Upper lobe of left lung (tissue), 6 donors: ENCODE measurements at regions not wholly inside any gene's neighbourhood (a gene's known extent, or its start where the extent isn't known, plus 50 kb on each side); places are given as distances from the start of the nearest gene placed in this dataset.
"Not testable (repeated sequence)": the region's sequence is repeated elsewhere in the genome, so short reads cannot be mapped to it uniquely, and the experiment has no call there.

ENCODE experiments used
- ATAC-seq, 2 donors: fragments of 200-7000 bp; cut with Tn5 transposase; one replicate each; pipeline ENCODE4 v1.9.1; 2022; ENCODE audit warnings: mild to moderate bottlenecking in 2 of 2, moderate library complexity in 2 of 2; ENCODE audit not compliant: low FRiP score in 2 of 2
- DNase-seq, 2 donors: peaks; one replicate each; pipeline ENCODE4 v3.0.0-alpha.2; 2019 to 2020
- H3K27ac ChIP-seq, 4 donors: fragments of 200-600 bp; sonication (generic); one replicate each; pipeline ENCODE4 v1.5.1; 2016 to 2019
- H3K27me3 ChIP-seq, 4 donors: fragments of 200-600 bp; sonication (generic); one replicate each; pipeline ENCODE4 v1.5.1; 2017 to 2019
- H3K36me3 ChIP-seq, 4 donors: fragments of 200-600 bp; sonication (generic); one replicate each; pipeline ENCODE4 v1.5.1; 2016 to 2019
- H3K4me1 ChIP-seq, 4 donors: fragments of 200-600 bp; sonication (generic); one replicate each; pipeline ENCODE4 v1.5.1; 2018 to 2019
- H3K4me3 ChIP-seq, 4 donors: fragments of 200-600 bp; sonication (generic); one replicate each; pipeline ENCODE4 v1.5.1; 2017 to 2019; ENCODE audit warnings: mild to moderate bottlenecking in 2 of 4, moderate library complexity in 1 of 4
- H3K9me3 ChIP-seq, 4 donors: fragments of 200-600 bp; sonication (generic); one replicate each; pipeline ENCODE4 v1.5.1; 2018 to 2019
- EP300 ChIP-seq, 4 donors: sonication (generic); formaldehyde crosslinking; IDR thresholded peaks; one replicate each; pipeline ENCODE4 v1.5.1; 2017; ENCODE audit warnings: antibody characterized with exemption in 4 of 4, control low read depth in 2 of 4
- POLR2A ChIP-seq, 4 donors: fragments of 450-650 bp; IDR thresholded peaks; one replicate each; pipeline ENCODE4 v1.5.1; 2016 to 2017; ENCODE audit warnings: antibody characterized with exemption in 4 of 4, mild to moderate bottlenecking in 2 of 4
- POLR2AphosphoS5 ChIP-seq, 2 donors: sonication (generic); formaldehyde crosslinking; IDR thresholded peaks; one replicate each; pipeline ENCODE4 v1.5.1; 2017; ENCODE audit warnings: antibody characterized with exemption in 2 of 2
- WGBS, 2 donors: methylation state at CpG; one replicate each; pipeline ENCODE4 v1.1.5; 2017 to 2018; 5-methylcytosine and 5-hydroxymethylcytosine counted together
- TF ChIP-seq, protein P1 (sequence below), 6 experiments: fragments of 450-650 bp in 4 of 6; fragments of 200-600 bp in 2 of 6; sonication (generic) in 2 of 6; IDR thresholded peaks; one replicate each; pipeline ENCODE4 v1.5.1; 2016 to 2019; ENCODE audit warnings: antibody characterized with exemption in 6 of 6
- donor health status: DM: no; HTN: no; CAD: no; lungs with moderate emphysema.
- donor health status: DM: no; HTN: yes; CAD: no; lungs with severe emphysema.

DNA sequence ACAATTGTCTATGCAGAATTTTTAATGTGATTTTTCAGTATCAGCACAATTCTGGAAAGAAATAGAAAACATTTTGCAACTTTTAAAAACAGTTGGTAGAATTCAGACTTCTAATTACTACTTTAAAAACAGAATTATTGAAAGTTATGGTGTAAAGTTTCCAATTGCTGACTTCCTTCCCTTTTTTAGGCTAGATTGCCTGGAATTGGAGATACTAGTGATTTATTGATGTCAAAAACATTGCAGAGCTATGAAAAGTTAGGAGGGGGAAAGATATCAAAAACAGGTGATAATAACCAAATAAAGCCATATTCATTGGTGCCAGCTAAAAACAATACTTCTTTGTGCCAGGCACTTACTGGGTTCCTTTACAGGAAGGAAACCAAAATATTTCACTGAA is 485.5 kb downstream of the TMEM135 start:
- TF ChIP-seq, protein P1, sequence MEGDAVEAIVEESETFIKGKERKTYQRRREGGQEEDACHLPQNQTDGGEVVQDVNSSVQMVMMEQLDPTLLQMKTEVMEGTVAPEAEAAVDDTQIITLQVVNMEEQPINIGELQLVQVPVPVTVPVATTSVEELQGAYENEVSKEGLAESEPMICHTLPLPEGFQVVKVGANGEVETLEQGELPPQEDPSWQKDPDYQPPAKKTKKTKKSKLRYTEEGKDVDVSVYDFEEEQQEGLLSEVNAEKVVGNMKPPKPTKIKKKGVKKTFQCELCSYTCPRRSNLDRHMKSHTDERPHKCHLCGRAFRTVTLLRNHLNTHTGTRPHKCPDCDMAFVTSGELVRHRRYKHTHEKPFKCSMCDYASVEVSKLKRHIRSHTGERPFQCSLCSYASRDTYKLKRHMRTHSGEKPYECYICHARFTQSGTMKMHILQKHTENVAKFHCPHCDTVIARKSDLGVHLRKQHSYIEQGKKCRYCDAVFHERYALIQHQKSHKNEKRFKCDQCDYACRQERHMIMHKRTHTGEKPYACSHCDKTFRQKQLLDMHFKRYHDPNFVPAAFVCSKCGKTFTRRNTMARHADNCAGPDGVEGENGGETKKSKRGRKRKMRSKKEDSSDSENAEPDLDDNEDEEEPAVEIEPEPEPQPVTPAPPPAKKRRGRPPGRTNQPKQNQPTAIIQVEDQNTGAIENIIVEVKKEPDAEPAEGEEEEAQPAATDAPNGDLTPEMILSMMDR (IDR thresholded peaks at IDR 0.05): no peak
- TF ChIP-seq POLR2AphosphoS5 (IDR thresholded peaks at IDR 0.05) (no peak), POLR2A (IDR thresholded peaks at IDR 0.05) (no peak), EP300 (IDR thresholded peaks at IDR 0.05) (no peak)
- no peak overlapping the region for H3K27ac ChIP-seq

DNA sequence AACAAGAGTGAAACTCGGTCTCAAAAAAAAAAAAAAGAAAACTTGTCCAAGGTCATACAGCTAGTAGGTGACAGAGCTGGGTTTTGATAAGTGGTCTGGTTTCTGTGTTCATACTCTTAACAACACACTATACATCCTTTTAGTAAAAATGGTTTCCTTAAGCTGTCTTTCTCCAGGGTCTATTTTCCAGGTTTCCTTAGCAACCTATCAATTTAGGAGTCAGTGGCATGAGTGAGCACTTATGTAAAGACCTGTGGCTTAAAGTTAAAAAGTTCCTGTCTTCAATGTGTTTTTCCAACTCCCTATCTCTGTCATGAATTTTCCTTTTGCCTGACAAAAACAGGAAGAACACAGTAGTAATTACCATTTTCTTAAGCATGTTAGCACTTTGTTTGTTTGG is 480.5 kb downstream of the TMEM135 start:
- Histone ChIP-seq H3K4me1 (no peaks in the 10 kb centered on the region), H3K36me3 (no peaks in the 10 kb centered on the region), H3K4me3 (no peak overlapping the region), H3K27me3 (no peaks in the 10 kb centered on the region), H3K9me3 (no peaks in the 10 kb centered on the region), H3K27ac (no peak overlapping the region)
- DNase-seq (no peak), ATAC-seq (no peak)
- TF ChIP-seq POLR2A (IDR thresholded peaks at IDR 0.05) (no peak), EP300 (IDR thresholded peaks at IDR 0.05) (no peak), POLR2AphosphoS5 (IDR thresholded peaks at IDR 0.05) (no peak)
- TF ChIP-seq, protein P1 (IDR thresholded peaks at IDR 0.05): no peak
- WGBS, 2 donors: 62 to 80% methylated on average over 1 of the region's 1 CpG

More for the DNA sequence above, 485.5 kb downstream of the TMEM135 start:
- ATAC-seq (no peak), DNase-seq (no peak)
- peaks cover 0 to 4% (median 0%) of the 10 kb centered on the region in 4 donors for H3K9me3 ChIP-seq
- no peaks in the 10 kb centered on the region for H3K4me1 ChIP-seq
- no peak overlapping the region for H3K4me3 ChIP-seq
- H3K27me3 ChIP-seq: no peaks in the 10 kb centered on the region
- H3K36me3 ChIP-seq: no peaks in the 10 kb centered on the region

DNA sequence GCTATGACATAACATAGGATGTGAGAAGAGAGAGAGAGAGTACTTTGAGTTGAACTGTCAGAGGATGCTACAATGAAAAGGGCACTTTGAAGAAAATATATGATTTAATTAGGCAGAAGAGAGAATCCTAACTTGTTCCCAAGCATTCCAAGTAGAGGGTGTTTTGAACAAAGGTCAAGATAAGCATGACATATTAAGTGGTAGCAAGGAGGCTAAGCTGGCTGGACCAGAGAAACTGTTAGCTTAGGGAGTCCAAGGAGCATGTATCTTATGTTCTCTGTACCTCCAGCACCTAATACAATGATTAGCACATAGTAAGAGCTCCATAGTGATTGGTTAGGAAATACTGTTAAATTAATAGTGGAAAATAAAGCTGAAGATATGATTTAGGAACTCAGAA is 479.6 kb downstream of the TMEM135 start:
- no peaks in the 10 kb centered on the region for H3K4me1 ChIP-seq
- no peaks in the 10 kb centered on the region for H3K9me3 ChIP-seq
- H3K4me3 ChIP-seq: no peak overlapping the region
- ATAC-seq: no peak
- no peaks in the 10 kb centered on the region for H3K36me3 ChIP-seq
- no peak for DNase-seq
- H3K27me3 ChIP-seq: no peaks in the 10 kb centered on the region
- H3K27ac ChIP-seq: no peak overlapping the region
- no peak for TF ChIP-seq EP300 (IDR thresholded peaks at IDR 0.05)
- TF ChIP-seq, protein P1 (IDR thresholded peaks at IDR 0.05): no peak

DNA sequence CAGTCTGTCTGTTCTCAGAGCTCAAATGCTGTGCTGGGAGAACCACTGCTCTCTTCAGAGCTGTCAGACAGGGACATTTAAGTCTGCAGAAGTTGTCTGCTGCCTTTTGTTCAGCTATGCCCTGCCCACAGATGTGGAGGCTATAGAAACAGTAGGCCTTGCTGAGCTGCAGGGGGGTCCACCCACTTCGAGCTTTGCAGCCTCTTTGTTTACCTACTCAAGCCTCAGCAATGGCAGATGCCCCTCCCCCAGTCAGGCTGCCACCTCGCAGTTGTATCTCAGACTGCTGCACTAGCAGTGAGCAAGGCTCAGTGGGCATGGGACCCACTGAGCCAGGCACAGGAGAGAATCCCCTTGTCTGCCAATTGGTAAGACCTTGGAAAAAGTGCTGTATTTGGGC is 470.0 kb downstream of the TMEM135 start:
- WGBS, 2 donors: 33 to 41% methylated on average over 1 to 2 of the region's 2 CpGs
- H3K27me3 ChIP-seq: not testable (repeated sequence)

DNA sequence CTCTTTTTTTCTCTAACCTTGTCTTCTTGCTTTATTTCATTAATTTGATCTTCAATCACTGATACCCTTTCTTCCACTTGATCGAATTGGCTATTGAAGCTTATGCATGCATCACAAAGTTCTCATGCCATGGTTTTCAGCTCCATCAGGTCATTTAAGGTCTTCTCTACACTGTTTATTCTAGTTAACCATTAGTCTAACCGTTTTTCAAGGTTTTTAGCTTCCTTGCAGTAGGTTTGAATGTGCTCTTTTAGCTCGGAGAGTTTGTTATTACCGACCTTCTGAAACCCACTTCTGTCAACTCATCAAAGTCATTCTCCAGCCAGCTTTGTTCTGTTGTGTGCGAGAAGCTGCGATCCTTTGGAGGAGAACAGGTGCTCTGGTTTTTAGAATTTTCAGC is 469.2 kb downstream of the TMEM135 start:
- ATAC-seq, H3K36me3 ChIP-seq, DNase-seq, H3K9me3 ChIP-seq, H3K27me3 ChIP-seq, H3K4me1 ChIP-seq, H3K4me3 ChIP-seq, H3K27ac ChIP-seq: not testable (repeated sequence)
- WGBS, 2 donors: 69 to 72% methylated on average over 6 of the region's 6 CpGs

More for the DNA sequence above, 470.0 kb downstream of the TMEM135 start:
- H3K4me3 ChIP-seq, DNase-seq, H3K36me3 ChIP-seq, ATAC-seq, H3K4me1 ChIP-seq, H3K27ac ChIP-seq, H3K9me3 ChIP-seq: not testable (repeated sequence)

DNA sequence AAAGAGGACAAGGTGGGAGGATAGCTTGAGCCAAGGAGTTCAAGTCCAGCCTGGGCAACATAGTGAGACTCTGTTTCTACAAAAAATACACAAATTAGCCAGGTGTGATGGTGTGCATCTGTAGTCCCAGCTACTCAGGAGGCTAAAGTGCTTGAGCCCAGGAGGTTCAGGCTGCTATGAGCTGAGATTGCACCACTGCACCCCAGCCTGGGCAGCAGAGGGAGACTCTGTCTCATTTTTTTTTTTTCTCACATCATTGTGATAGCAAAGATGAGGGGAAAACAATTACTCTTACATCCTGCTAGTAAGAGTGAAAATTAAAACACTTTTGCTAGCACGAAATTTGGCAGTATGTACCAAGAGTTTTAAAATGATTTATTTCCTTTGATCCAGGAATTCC is 463.7 kb downstream of the TMEM135 start:
- Histone ChIP-seq H3K27me3 (no peaks in the 10 kb centered on the region), H3K4me3 (no peak overlapping the region), H3K36me3 (no peaks in the 10 kb centered on the region), H3K4me1 (no peaks in the 10 kb centered on the region), H3K27ac (no peak overlapping the region), H3K9me3 (no peaks in the 10 kb centered on the region)
- no peak for DNase-seq
- WGBS, 2 donors: 56 to 84% methylated on average over 1 of the region's 1 CpG
- ATAC-seq: no peak
- TF ChIP-seq EP300 (IDR thresholded peaks at IDR 0.05) (no peak), POLR2AphosphoS5 (IDR thresholded peaks at IDR 0.05) (no peak), POLR2A (IDR thresholded peaks at IDR 0.05) (no peak)
- TF ChIP-seq, protein P1 (IDR thresholded peaks at IDR 0.05): no peak

DNA sequence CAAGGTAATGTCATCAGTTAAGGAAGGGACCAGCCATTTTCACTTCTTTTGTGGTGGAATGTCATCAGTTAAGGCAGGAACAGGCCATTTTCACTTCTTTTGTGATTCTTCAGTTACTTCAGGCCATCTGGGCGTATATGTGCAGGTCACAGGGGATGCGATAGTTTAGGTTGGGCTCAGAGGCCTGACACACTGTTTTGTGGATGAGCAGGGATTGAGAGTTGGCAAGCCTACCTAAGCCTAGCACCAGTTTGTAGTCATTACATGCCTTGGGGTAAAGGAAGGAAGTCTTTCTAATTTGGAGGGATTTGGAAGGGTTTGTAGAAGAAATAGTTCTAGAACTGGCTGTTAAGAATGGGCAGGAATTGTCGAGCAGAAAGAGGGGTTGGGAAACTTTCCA is 457.2 kb downstream of the TMEM135 start:
- not testable (repeated sequence) for ATAC-seq, H3K9me3 ChIP-seq, DNase-seq, H3K27ac ChIP-seq, H3K4me1 ChIP-seq, H3K4me3 ChIP-seq, H3K36me3 ChIP-seq, H3K27me3 ChIP-seq
- WGBS, 2 donors: 88 to 94% methylated on average over 3 of the region's 3 CpGs

DNA sequence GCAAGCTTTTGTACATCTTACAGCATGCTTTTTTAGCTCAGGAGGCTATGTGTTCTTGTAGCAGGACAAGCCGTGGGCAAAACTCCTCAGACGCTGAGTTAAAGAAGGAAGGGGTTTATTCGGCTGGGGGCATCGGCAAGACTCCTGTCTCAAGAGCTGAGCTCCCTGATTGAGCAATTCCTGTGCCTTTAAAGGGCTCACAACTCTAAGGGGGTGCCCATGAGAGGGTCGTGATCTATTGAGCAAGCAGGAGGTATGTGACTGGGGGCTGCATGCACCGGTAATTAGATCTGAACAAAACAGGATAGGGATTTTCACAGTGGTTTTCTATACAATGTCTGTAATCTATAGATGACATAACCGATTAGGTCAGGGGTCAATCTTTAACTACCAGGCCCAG is 456.3 kb downstream of the TMEM135 start:
- ATAC-seq, H3K4me1 ChIP-seq, H3K27me3 ChIP-seq, H3K4me3 ChIP-seq, H3K36me3 ChIP-seq, H3K27ac ChIP-seq, DNase-seq, H3K9me3 ChIP-seq: not testable (repeated sequence)
- 78 to 80% methylated on average over 7 of the region's 7 CpGs for WGBS, 2 donors
